Left lung (tissue), 4 donors: ENCODE measurements at regions not wholly inside any gene's neighbourhood (a gene's known extent, or its start where the extent isn't known, plus 50 kb on each side); places are given as distances from the start of the nearest gene placed in this dataset.

Experiments used
- ATAC-seq: fragments of 200-7000 bp; cut with Tn5 transposase; one replicate; pipeline ENCODE4 v1.9.1; 2020; ENCODE audit warnings: moderate library complexity
- DNase-seq, 4 donors: peaks; one replicate each; pipeline ENCODE4 v3.0.0-alpha.2; 2013 to 2020
- H3K27ac ChIP-seq, 2 donors: fragments of 200-600 bp; sonication (generic) in 1 of 2; one replicate each; pipeline versions ENCODE4 v1.5.0 to v1.8.0; 2020 to 2021
- H3K27me3 ChIP-seq, 2 donors: fragments of 200-600 bp; sonication (generic) in 1 of 2; one replicate each; pipeline versions ENCODE4 v1.5.0 to v1.8.0; 2020 to 2021
- H3K36me3 ChIP-seq, 2 donors: fragments of 200-600 bp; sonication (generic) in 1 of 2; one replicate each; pipeline versions ENCODE4 v1.5.0 to v1.8.0; 2020 to 2021
- H3K4me1 ChIP-seq, 2 donors: fragments of 200-600 bp; one replicate each; pipeline ENCODE4 v1.8.0; 2021
- H3K4me3 ChIP-seq, 2 donors: fragments of 200-600 bp; sonication (generic) in 1 of 2; one replicate each; pipeline versions ENCODE4 v1.5.0 to v1.8.0; 2020 to 2021; ENCODE audit warnings: mild to moderate bottlenecking in 1 of 2
- H3K9me3 ChIP-seq, 2 donors: fragments of 200-600 bp; sonication (generic) in 1 of 2; one replicate each; pipeline versions ENCODE4 v1.5.0 to v1.8.0; 2020 to 2021
- CTCF ChIP-seq, 2 donors: fragments of 200-600 bp; sonication (generic) in 1 of 2; IDR thresholded peaks; one replicate each; pipeline versions ENCODE4 v1.5.0 to v1.8.0; 2021; ENCODE audit warnings: antibody characterized with exemption in 2 of 2
- intact Hi-C, 2 donors: fragments of 100-400 bp; cut with DNase I; formaldehyde crosslinking; loops; one replicate each; pipeline versions ENCODE4 v1.11.2 to v1.14.2; 2022
- donor health status: DM: no; HTN: yes; CAD: no.
- donor health status: DM: no; HTN: no; CAD: no.

- Histone ChIP-seq H3K4me3 (no peak overlapping the region), H3K36me3 (no peaks in the 10 kb centered on the region), H3K27ac (no peak overlapping the region), H3K4me1 (no peaks in the 10 kb centered on the region), H3K27me3 (no peaks in the 10 kb centered on the region), H3K9me3 (no peaks in the 10 kb centered on the region)
- DNase-seq (no peak), ATAC-seq (no peak)
- no peak for TF ChIP-seq CTCF (IDR thresholded peaks at IDR 0.05)
- intact Hi-C loops, result no loop called here
These were observed 276.8 kb downstream of the ENC1 start for GRCh38 chr5:74363603-74364205.

GRCh38 chr5:74361406-74362358 lies 278.8 kb downstream of the ENC1 start:
- Histone ChIP-seq H3K4me3 (no peak overlapping the region), H3K9me3 (no peaks in the 10 kb centered on the region), H3K27ac (no peak overlapping the region), H3K36me3 (no peaks in the 10 kb centered on the region), H3K27me3 (no peaks in the 10 kb centered on the region), H3K4me1 (no peaks in the 10 kb centered on the region)
- no peak for ATAC-seq
- intact Hi-C loops, result no loop called here
- no peak for DNase-seq
- TF ChIP-seq CTCF (IDR thresholded peaks at IDR 0.05), result no peak

DNA sequence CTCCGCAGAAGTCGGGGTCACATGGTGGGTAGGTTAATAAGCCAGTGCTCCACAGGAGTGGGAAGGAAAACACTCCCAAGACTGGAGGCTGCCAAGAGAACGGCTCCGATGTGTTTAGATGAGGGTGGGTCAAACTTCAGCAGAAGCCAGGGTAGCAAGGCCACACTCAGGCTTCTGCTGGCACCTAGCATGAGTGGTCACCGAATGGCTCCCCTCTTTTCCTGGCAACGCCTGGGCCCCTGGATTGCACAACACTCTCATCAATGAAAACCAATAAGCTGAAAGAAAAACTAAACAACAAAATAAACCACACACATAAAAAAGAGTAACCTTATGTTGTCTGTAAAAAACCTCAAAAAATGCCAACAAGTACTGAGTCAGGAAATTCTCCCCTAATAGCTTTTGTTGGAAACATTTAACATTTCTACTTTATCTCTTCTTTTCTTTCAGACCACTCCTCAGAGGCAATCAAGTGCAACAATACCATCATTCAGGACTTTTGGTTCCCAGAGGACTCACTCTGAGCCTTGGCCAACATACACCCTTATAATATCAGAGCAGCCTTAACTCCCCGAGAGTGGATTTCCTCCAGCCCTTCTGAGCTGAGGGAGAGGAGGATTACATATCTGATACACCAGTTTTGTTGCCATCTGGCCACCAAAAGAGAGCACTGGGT lies 279.9 kb downstream of the ENC1 start:
- Histone ChIP-seq H3K4me3 (no peak overlapping the region), H3K9me3 (no peaks in the 10 kb centered on the region), H3K36me3 (no peaks in the 10 kb centered on the region), H3K27ac (no peak overlapping the region), H3K27me3 (no peaks in the 10 kb centered on the region), H3K4me1 (no peaks in the 10 kb centered on the region)
- intact Hi-C loops, result no loop called here
- ATAC-seq (no peak), DNase-seq (no peak)
- TF ChIP-seq CTCF (IDR thresholded peaks at IDR 0.05), result no peak

GRCh38 chr5:74357827-74358226 lies 282.7 kb downstream of the ENC1 start:
- intact Hi-C loops, result no loop called here
- Histone ChIP-seq H3K27me3 (no peaks in the 10 kb centered on the region), H3K9me3 (no peaks in the 10 kb centered on the region), H3K27ac (no peak overlapping the region), H3K36me3 (no peaks in the 10 kb centered on the region), H3K4me3 (no peak overlapping the region), H3K4me1 (no peaks in the 10 kb centered on the region)
- ATAC-seq, result no peak
- TF ChIP-seq CTCF (IDR thresholded peaks at IDR 0.05), result no peak
- DNase-seq, result no peak
